HG03432 (cell line): ENCODE measurements at regions not wholly inside any gene's neighbourhood (a gene's known extent, or its start where the extent isn't known, plus 50 kb on each side); places are given as distances from the start of the nearest gene placed in this dataset.

Experiments
- ATAC-seq: cut with Tn5 transposase; IDR thresholded peaks from one replicate; pipeline ENCODE4 v1.9.1; 2021; ENCODE audit warnings: mild to moderate bottlenecking, moderate library complexity; ENCODE audit not compliant: unreplicated experiment

DNA sequence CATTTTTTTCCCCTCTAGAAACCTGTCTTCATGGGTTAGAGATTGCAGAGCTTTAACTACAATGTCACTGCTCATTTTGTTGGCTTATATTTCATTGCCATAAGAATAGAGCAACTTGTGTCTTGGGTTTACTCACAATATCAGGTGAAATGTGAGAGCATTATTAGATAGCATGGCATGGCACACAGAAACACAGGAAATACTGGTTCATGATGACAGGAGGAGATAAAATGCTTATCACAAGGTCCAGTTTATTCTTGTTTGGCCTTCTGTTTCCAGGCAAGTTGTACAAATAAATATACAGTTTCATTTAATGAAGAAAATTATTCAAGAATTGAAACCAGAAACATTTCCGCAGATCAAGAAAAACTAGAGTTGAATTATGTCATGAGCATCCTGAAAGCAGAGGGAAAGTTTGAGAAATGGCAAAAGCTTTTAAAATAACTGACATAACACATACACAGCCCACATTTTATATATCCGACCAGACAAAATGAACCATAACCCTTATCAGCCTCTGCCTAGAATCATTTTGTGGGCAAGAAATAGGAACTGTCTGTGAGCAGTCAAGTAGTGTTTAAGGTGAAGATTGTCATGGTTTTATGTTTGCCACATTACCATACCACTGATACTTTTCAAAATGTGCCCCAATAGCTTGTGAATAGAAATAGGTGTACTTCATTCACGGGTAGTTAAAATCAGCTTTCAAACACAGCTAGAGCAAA lies 297.9 kb upstream of the ARGLU1 start:
- no peak for ATAC-seq

DNA sequence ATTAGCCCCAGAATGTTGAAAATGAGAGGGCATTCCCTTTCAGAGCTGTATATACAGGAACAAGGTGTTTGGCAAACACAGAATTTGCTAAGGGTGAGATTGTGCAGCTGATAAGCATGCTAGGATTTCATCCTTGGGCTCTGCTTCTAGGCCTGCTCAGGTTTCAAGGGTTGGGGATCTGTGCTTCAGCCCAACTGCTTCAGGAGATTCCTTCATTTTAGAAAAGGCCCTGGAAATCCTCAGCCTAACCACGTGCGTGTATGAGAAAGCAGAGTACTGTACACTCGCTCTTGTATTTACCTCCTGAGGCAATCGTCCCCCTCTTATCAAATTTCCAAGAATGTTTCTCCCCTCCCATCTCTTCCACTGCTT lies 291.6 kb upstream of the ARGLU1 start:
- ATAC-seq = no peak

DNA sequence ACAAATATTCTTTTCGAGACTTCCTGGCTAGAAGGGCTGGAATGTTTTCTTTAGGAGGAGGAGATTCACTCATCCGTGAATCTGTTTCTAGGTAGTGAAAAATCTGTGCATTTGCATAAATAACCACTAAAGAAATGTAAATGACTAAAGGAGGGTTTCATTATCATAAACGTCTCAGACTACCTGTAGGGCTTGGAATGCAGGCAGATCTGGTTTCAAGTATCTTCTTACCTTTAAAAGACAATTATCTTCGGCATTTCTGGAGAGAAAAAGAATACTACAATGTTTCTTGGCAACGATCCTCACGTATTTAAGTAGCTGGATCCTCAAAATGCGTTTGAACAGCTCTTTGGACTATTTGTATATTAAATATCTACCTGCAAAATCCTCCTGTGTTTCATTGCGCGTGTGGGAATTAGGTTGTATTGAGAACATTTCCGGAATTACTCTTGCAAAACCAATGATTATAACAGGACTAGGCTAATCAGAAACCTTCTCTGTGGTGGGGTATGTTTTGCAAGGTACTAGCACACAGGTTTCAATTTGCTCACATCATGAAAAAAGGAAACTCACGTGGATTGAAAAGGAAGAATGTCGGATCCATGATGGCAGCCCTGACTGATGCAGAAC lies 291.1 kb upstream of the ARGLU1 start:
- no peak for ATAC-seq

DNA sequence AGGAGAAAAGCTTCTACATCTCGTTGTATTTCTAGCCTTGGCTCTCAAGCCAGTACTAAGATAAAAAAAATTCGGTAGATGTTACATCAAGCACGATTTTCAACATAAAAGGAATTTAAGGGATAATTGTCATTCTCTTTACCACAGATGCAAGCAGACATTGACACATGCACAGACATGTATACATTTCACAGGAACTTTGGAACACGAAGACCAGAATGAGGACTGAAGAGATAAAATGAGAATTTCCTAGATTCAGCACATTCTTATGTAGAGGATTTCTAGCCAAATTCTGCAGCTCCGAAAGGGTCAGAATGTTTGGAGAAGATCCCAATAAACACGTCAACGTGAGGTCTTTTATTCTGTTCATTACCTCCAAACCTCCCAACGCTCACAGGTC lies 284.5 kb upstream of the ARGLU1 start:
- ATAC-seq = no peak

DNA sequence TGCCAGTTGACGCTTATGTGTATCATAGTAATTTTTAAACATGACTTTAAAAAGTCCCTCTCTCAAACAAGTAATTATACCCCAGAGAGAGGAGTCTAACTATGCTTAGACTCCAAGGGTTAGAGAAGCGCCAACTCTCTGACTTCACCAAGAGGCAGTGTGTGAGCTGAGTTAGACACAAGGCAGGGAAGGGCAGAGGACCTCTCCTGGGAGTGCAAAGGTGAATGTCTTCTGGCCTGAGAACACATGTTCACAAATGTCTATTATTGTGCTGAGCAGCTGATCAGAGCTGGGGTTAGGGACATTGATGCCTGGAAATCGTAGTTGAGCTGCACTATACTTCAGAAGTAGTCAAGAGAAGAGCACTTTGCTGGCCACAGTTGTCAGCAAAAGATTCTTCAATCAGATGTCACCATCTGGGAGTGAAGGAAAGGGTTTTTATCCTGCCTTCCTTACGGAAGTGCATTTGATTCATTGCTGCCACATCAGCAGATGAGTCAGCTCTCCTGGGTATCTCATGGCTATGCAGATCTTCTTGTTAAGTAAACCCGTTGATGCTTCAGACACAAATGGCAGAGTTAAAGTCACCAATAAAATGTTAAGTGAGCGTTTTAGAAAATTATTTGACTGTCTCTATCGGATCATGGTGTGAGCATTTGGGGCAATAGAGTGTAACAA lies 283.2 kb upstream of the ARGLU1 start:
- no peak for ATAC-seq

DNA sequence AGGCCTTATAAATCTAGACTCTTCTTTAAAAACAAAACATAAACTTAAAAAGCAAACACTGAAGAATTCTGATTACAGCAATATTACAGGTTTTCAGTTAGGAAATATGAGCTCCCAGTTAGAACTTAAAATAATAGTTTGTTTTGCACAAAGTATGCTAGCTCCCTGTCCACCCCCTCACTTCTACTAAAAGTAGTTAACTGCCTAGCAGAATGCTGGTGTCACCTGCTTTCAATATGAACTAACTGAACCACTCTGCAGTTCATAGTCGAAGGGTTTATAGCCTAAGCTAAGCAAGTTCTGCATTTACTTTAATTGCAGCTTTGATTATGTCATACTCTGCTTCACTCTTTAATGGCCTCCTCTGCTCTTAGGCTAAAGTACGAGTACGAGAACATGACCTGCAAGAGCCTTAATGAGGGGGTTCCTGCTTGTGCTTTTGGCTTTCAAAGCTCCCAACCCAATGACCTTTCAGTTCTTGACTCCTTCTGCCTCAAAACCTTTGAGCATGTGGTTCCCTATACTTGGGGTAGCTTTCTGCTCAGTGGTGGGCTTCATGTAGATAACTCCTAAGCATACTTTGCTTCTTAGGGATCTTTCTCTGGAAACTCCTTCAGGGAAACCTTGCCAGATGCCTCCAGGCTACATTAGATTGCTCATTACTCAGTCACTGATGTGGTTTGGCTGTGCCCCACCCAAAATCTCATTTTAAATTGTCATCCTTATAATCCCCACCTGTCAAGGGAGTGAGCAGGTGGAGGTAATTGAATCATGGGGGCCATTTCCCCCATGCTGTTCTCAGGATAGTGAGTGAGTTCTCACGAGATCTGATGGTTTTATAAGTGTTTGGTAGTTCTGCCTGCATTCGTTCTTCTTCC lies 278.9 kb upstream of the ARGLU1 start:
- ATAC-seq = no peak

DNA sequence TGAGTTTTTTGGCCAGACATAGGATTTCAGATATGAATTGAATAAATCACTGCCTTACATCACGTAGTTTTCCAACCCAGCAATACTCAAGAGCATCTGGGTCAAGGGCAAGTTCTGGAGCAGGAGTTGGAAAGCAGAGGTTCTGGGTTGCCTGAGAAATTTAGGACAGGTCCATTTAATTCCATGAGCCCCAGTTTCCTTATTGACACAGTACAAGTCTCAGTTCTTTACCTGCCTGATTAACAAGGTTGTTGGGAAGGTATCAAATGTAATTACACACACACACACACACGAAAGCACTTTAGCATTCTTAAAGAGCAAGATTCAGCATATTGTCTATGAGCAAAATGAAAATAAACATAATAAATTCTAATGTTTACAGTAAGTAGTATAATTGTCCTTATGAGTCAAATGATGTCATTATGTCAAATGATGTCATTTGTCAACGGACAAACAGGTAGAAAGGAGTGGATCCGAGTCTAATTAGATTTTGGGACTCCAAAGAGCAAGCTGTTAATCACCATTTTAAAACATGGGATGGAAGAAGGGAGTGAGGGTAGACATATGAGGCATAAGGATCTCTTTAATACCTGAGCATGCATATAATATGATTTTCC lies 268.4 kb upstream of the ARGLU1 start:
- no peak for ATAC-seq

DNA sequence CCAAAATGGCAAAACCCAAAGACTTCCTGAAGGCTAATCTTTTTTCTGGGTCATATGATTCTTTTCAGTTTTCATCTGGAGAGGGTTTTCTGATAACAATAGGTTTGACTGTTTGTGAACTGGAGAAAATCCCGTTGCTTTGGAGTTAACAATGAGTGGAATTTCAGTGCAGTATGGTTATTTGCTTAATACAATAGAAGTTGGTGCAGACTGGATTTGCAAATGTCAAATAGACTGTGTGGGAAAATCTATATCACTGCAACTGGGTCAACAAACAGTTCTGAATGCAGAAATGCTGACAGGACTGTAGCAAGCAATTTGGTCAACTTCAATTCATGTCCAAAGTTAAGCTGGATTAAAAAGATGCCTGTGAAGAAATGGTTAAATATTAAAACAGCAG lies 267.5 kb upstream of the ARGLU1 start:
- ATAC-seq = no peak

DNA sequence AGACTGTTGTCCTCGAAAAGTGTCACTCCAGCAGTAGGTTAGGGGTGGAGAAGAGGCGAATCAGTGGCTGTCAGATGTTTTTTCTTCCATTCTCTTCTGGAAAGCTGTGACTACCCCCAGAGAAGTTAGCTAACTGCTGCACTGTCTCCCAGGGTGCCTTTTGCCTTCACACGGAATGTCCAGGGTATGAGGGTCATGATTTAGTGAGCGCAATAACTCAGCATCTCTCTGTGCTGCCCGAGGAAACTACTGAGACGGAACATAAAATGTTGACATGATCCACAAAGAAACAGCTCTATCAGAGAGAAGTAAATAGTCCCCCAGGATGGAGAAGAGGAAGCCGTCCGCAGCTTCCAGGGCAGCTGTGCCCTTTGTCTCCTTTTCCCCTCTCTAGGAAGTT lies 254.0 kb upstream of the ARGLU1 start:
- no peak for ATAC-seq

DNA sequence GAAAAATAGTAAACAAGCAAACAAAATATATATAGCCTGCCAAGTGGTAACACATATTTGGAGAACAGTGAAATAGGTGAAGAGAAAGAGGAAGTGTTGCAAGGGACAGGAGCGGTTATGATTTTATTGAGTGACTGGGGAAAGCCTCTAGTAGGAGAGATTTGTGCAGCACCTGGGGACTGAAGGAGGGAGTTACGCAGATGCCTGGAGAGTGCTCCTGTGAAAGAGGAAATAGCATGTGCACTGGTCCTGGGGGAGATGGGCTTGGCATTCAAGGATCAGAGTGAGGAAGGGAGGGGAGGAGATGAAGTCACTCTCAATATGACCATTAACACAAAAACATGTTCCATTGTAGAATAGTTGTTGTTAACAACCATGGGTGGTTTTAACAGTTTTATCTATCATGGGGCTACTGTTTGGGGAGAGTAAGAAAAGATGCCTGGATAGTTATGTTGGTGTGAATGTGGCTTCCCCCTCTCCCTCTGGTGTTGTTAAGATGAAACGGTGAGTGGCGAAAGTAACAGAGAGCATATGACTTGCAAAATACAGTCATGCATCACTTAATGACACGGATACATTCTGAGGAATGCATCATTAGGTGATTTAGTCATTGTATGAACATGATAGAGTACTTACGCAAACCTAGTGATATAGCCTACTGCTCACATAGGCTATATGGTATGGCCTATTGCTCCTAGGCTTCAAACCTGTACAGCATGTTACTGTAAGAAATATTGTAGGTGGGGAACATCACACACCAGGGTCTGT lies 251.7 kb upstream of the ARGLU1 start:
- ATAC-seq = no peak

DNA sequence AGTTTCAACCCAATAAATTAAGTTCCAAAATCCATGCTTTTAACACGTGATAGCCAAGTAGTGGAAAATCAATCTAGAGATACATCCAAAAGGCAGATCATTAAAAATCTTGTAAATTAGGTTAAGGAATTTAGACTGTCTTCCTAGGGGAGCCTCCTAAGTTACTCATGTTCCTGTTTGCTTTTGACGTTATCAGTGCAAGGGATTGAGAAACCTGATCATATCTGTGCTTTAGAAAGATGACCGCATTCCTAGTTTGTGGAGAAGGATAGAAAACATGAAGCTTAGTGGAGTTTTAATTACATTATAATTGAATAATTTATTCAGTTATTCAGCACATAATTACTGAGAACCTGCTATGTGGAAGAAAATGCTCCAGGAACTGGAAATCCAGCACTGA lies 251.0 kb upstream of the ARGLU1 start:
- ATAC-seq = no peak

DNA sequence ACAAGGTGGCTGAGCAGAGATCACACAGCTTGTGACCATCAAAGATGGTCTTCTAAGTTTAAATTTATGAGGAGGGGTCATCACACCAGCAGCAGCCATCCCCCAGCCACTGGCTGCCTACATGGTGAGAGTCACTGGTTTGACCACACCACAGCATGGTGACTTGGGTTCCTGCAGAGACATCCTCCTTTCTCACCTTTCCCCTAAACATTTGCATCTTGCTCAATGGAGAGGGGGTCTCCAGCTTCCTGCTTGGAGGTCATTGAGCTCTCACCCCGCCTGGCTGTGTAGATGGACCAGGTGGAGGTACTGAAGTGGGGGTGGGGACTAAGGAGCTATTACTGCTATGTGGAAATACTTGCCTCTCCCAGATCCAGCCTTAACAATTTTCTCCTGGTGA lies 247.6 kb upstream of the ARGLU1 start:
- ATAC-seq = no peak

DNA sequence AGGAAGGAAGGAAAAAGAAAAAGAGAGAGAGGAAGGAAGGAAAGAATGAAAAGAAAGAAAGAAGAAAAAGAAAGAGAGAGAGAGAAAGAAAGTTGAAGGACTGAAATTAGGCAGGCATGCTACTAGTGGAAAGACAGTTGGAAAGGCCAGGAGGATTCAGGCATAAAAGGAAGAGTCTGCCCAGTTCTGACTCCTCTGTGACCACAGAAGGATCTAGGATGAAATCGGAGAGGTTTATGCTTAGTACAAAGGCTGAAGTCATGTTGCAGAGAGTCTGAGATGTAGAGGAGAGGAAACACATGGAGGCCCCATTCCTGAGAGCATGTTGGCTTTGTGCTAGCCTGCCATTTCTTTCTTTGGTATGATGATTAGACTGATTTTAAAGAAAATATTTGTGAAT lies 246.5 kb upstream of the ARGLU1 start:
- no peak for ATAC-seq

DNA sequence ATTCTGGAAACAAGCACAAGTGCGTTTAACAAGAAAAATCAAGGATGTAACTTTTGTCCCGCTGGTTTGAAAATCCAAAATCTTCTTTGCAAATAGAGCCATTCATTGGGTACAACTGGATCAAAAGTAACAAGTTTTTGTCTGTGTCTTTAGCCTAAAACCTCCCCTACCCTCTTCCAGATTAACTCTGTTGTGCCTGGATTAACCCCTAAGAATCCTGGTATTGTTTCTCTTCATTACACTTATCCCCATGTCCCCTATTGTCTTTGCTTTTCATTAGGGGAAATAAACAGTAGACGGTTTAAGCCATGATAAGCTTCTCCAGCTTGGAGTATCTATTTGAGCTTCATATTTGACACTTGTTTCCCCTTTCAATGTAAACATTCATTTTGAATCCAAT lies 242.1 kb upstream of the ARGLU1 start:
- no peak for ATAC-seq

DNA sequence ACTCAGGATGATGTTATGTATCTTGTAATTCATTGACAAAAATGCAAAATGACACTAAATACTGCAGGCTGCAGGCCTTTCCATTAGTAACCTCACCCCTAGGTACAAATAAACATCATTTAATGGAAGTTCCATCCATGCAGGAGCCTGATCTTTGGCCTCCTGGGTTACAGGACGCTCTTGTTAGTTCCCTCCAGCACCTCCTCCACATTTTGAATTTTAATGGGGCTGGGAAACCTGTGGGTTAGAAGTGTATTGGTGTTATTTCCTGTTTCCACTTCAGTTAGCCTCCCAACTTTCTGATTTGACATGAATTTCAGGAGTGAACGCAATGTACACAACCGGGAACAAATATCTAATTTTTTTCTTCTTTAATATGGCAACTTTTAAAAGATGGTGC lies 237.1 kb upstream of the ARGLU1 start:
- no peak for ATAC-seq

DNA sequence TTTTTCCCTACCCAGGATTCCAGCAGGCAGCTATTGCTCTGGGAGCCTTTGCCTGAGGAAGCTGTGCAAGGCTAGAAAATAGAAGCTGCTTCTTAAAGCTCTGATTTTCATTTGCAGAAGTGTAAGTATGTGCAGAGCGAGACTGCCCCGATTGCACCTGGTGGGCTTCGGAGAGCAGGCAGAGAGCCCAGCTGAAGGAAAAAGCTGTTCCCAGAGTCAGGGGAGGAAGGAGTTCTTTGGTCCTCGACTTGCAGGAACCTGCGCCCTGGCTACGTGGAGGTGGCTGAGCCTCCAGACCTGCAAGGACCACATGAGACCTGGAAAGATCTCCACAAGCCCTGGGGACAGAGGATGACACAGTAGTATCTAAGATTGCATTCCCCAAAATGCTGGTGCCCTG lies 235.0 kb upstream of the ARGLU1 start:
- no peak for ATAC-seq

DNA sequence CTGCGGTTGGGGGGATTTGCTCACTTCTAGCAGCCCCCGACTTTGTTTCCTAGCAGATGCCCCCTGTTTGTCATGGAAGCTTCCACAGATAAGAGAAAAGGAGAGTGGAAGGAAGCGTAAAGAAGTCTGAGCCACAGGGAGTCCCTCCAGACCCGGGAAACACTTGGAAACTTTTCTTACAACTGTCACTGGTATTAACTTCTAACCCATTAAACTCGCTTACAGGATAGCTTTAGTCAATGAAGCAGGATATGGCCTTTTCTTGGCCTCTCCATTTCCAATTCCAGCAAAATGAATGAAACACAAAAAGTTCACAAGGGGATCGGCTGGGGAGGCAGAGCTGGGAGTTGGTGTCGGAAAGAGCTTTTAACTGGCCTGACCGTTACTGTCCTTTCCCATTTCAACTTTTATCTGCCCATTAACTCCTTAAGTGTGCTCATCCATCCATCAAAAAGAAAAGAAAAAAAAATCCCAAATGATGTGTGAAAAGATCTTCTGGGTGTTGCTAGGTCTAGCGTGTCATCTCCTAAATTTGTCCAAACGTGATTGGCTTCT lies 231.9 kb upstream of the ARGLU1 start:
- no peak for ATAC-seq

DNA sequence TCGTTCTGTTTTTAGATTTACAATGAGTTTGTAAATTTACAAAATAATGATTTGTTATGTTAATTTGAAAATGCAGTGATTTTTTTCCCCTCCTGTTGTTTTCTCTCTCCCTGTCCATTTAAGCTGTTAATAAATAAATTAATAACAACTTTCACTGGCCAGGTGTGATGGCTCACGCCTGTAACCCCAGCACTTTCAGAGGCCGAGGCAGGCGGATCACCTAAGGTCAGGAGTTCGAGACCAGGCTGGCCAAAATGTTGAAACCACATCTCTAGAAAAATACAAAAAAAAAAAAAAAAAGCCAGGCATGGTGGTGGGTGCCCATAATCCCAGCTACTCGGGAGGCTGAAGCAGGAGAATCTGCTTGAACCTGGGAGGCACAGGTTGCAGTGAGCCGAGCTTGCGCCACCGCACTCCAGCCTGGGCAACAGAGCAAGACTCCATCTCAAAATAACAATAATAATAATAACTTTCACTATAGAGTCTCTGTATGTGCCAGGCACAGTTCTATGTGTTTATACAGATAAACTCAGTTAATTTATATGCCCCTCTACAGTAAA lies 229.2 kb upstream of the ARGLU1 start:
- ATAC-seq = no peak

DNA sequence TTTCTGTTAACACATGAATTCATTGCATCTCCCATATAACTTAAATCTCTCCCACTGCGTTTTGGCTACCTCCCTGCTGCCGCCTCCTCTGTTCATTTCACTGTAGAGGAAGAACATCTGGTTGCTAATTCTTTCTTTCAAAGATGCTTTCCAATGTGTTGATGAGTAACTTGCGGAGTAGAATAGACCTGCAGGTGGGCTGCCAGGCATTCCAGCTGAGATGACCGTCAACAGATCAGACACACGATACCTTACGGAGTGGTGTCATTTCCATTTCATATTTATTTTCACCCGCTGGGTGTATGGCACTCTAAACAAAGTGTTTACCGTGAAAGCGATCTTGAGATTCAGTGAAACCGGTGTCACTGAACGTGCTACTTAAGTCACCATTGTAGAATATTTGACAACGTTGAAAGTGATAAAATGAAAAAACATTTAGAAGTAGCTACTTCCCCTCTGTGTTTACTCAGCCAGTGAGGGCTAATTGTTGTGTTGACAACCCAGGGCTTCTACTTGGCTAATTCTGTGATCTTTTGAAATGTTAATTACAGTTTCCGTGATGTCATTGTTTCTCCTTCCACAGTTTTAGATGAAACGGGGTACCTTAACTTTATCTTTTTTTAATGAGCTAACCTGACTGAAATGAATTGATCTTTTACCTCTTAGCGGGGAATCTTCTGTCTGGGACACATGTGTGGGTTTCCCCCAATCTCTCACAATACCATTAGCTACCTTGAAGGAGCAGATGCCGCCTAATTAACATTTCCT lies 228.5 kb upstream of the ARGLU1 start:
- ATAC-seq = peak; percentile 73
